Epithelial cell of prostate (primary cell): ENCODE measurements at regions not wholly inside any gene's neighbourhood (a gene's known extent, or its start where the extent isn't known, plus 50 kb on each side); places are given as distances from the start of the nearest gene placed in this dataset.

ENCODE experiments used
- DNase-seq: peaks from one replicate; pipeline ENCODE4 v3.0.0-alpha.2; 2011; ENCODE audit warnings: low read depth, low spot score
- H3K27ac ChIP-seq: fragments of 450-650 bp; 2 replicates; pipeline ENCODE4 v1.5.1; 2017; ENCODE audit warnings: mild to moderate bottlenecking

- H3K27ac ChIP-seq, result no peak overlapping the region
- no peak for DNase-seq
These were observed 157.6 kb upstream of the PLXNA4 start for GRCh38 chr7:132733860-132734259.

GRCh38 chr7:132732321-132732865 lies 156.1 kb upstream of the PLXNA4 start:
- H3K27ac ChIP-seq, result no peak overlapping the region
- no peak for DNase-seq

DNA sequence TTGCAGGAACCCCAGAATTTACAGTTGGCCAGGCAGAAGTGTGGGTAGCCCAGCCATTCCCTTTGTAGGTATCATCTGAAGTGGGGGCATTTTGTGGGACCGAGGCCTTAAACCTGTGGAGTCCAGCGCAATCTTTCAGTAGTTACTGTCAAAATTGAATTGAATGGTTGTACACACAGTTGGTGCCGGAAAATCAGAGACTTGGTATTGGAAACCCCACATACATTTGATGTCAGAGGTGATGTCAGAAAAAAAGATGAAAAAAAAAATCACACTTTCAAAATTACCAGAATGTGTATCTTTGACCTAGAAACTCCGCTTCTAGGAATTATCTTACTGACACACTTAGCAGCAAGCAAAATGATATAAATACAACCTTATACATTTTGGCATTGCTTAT lies 153.8 kb upstream of the PLXNA4 start:
- DNase-seq, result no peak
- no peak overlapping the region for H3K27ac ChIP-seq

DNA sequence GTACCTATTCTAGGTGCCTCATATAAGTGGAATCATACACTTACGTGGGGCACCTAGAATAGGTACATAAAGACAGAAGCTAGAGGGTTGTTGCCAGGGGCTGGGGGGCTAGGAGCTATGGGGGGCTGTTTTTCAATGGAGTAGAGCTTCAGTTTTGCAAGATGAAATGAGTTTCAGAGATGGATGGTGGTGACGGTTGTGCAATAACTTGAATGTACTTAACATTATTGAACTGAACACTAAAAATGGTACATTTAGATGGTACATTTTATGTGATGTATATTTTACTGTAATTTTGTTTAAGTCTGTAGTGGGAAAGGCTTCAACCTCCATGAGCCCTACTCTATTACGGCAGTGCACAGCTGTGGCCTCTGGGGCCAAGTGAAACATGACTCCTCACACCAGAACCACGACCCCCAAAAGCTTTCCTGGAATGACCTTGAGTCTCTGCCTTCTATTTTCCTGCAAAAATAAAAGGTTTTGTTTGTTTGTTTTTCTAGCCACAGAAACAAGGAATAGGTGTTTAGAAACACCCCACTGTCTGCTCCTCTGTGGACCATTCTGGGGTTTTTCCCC lies 147.3 kb upstream of the PLXNA4 start:
- DNase-seq, result no peak
- no peak overlapping the region for H3K27ac ChIP-seq

- no peak overlapping the region for H3K27ac ChIP-seq
- no peak for DNase-seq
These were observed 144.6 kb upstream of the PLXNA4 start for GRCh38 chr7:132720835-132721234.

GRCh38 chr7:132713893-132714292 lies 137.6 kb upstream of the PLXNA4 start:
- no peak overlapping the region for H3K27ac ChIP-seq
- no peak for DNase-seq

DNA sequence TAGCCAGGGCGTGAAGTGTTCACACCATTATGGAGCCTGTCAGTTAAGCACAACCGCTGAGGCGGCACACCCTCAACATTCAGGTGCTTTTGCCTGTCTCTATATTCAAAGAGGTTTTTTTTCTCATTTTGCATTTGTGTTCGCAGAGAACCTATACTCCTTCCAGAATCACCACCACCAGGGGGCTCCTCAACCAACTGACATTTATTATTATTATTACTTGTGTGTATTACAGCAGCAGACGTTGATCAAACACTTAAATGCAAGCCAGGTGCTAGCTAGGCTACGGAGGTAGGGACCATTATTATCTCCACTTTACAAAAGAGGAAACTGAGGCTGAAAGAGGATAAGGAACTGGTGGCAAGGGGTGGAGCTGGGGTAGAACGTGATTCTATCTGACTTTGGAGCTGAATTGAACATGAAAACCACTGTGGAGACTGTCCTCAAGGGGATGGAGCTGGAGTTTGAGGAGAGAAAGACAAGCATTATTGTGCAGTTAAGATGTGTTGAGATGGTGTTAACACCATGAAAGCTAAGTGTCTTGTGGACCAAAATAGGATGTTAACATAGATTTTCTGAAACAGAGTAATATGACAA lies 133.8 kb upstream of the PLXNA4 start:
- DNase-seq, result no peak
- no peak overlapping the region for H3K27ac ChIP-seq

GRCh38 chr7:132708470-132708869 lies 132.2 kb upstream of the PLXNA4 start:
- H3K27ac ChIP-seq, result no peak overlapping the region
- DNase-seq, result no peak

DNA sequence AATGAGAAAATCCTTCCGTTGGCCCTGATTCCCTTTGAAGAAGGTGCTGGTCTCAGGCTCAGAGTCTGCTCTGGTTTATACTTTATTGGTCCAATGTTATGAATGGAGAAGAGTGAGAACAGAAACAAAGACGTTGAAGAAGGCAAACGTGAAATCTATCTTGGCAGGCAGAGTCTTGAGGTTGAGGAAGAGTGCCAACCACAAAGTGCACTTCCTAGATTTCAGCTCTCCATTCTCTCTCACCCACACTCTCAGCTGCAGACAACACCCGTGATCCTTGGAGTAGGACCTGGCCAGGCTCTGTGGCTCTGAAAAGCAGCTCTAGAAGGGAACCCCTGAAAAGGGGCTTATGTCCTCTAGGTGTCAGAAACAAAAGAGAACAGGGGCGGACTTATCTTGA lies 128.9 kb upstream of the PLXNA4 start:
- no peak for DNase-seq
- H3K27ac ChIP-seq, result no peak overlapping the region

DNA sequence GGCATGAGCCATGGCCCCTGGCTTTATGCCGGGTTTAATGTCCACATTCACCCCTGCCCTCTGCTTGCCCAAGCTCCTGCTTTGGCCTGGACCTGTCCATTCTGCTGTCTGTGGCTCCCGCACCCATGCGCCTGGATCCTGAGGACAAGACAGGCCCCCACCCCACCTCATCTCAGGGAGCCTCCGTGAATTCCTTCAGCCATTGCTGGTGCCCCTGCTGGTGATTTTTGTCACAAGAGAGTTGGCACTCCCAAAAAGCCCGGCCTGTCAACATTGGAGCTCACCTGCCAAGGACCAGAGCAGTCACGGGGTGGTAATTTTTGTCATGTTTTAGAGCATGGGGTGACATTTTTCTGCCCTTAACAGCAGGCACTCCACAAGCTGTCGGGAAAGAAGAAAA lies 127.5 kb upstream of the PLXNA4 start:
- H3K27ac ChIP-seq, result no peak overlapping the region
- no peak for DNase-seq

DNA sequence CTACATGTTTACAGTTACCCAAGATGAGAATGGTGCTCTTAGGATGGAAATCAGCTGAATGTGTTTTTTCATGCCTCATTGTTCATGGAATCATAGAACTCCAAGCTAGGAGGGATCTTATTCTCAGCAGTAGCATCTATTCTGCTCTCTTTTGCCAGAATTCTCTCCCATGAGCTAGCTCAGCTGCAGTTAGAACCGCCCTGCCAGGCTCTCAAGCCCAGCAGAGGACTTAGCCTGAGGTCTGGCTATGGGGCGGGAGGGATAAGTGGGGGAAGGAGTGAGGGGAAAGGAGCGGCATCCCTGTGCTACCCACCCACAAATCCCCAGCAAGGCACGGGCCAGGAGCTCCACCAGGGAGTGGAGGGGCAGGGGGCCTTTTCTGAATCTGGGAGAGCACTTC lies 120.7 kb upstream of the PLXNA4 start:
- no peak overlapping the region for H3K27ac ChIP-seq
- DNase-seq, result no peak

DNA sequence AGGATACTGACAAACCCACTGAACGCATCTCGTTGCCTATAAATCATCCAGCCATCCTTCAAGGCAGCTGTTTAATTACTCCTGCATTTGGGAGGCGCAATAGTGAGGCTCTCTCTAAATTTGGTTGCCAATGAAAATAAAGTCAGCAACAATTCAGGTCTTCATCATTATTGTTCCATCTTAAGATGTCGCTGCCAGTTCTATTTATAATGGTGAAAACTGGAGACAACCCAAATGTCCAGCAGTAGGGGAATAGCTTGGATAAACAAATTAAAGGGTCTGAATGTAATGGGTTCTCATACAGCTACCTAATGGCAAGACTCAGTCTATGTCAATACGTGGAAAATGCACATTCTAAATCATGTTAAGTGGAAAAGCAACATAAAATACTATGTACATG lies 120.1 kb upstream of the PLXNA4 start:
- H3K27ac ChIP-seq, result no peak overlapping the region
- no peak for DNase-seq

DNA sequence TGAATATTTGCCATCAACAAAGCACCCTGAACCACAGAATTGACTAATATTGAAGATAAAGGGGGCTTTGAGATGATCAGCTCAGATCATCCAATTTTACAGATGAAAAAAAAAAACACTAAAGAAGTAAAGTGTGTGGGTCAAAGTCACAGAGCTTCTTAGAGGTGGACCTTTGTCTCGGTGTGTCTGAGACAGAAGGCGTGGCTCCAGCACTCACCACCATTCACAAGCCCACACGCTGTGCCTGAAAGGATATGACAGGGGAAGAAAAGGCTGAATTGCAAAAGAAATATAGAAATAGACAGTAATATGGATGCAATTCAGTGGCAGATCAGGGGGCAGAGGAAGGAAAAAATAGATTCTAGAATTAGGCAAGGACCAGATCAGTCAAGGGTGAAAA lies 114.9 kb upstream of the PLXNA4 start:
- DNase-seq, result no peak

GRCh38 chr7:132690174-132690573 lies 113.9 kb upstream of the PLXNA4 start:
- DNase-seq, result no peak

More for the DNA sequence above, 114.9 kb upstream of the PLXNA4 start:
- H3K27ac ChIP-seq, result no peak overlapping the region

GRCh38 chr7:132687981-132688383 lies 111.7 kb upstream of the PLXNA4 start:
- no peak for DNase-seq
- H3K27ac ChIP-seq, result no peak overlapping the region

More at GRCh38 chr7:132690174-132690573, 113.9 kb upstream of the PLXNA4 start:
- H3K27ac ChIP-seq, result no peak overlapping the region

DNA sequence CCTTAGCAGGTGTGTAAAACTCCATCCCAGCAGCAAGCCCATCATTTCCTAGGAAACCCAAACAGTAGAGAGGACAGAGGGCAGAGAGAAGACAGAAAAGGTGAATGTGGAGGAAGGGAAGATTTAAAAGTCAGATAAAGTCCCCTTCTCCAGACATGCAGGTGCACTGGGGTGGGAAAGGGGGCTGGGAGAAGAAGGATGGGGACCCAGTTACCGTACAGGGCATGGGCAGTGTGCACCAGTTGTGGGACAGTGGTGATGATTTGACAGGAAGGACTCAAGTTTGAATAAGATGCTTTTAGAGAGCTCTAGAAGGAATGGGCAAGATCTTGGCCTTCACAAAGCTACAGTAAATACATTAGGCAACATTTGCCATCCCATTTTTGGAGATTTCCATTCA lies 110.7 kb upstream of the PLXNA4 start:
- DNase-seq, result no peak
- H3K27ac ChIP-seq, result no peak overlapping the region

DNA sequence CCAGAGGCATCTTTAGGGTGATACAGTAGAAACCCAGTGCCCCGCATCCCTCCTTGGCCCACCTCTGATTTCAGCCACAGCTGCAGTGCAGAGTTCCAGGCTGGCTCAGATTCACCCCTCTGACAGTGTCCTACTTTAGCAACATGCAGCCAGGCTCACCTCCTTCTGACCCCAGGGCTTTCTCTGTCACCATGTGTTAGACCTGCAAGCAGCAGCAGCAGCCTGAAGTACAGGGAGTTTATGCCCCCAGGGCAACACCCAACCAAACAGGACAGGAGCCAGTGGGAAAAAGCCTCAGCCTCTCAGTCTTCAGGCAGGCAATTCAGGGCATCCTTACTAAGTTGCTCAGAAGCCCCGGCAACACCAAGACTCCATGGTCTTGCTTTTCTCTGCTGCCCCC lies 109.0 kb upstream of the PLXNA4 start:
- H3K27ac ChIP-seq, result no peak overlapping the region
- no peak for DNase-seq

- DNase-seq, result no peak
- no peak overlapping the region for H3K27ac ChIP-seq
These were observed 107.8 kb upstream of the PLXNA4 start for GRCh38 chr7:132683896-132684690.

- no peak for DNase-seq
- no peak overlapping the region for H3K27ac ChIP-seq
These were observed 105.7 kb upstream of the PLXNA4 start for GRCh38 chr7:132681951-132682350.

DNA sequence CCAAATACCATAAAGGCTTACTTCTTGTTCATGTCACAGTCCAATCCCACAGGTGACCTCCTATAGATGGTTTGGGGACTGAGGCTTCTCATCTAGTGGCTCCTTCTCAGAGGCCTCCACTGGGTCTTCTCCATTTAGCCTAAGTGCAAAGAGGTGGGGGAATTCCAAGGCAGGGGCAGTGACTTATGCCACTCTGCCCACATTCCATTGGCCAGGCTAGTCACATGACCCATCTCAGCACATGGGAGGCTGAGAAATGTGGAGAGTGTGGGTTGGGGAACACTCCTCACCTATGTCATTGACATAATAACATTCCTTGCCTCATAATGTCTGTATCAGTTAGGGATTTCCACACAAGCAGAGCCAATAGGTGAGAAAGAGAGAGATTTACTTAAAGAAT lies 104.3 kb upstream of the PLXNA4 start:
- DNase-seq, result no peak
- no peak overlapping the region for H3K27ac ChIP-seq

DNA sequence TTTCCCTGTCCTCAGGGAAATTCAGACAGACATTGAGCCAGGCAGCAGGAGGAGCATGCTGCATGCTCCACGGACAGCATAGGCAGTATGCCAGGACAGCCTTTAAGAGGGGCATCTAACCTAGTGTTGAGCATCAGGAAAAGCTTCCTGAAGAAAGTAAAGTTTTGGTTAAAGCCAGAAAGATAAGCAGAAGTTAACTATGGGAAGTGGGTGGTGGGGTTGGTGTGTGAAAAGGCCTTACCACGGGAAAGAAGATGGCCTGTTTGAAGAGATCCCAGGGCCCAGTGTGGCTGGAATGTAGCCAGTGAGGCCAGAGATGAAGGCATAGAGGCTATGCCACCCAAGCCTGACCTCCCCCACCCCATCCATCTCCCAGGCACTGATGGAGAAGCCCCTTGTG lies 102.4 kb upstream of the PLXNA4 start:
- no peak overlapping the region for H3K27ac ChIP-seq
- no peak for DNase-seq
